Skin epidermis (tissue), 12 donors: ENCODE measurements at regions not wholly inside any gene's neighbourhood (a gene's known extent, or its start where the extent isn't known, plus 50 kb on each side); places are given as distances from the start of the nearest gene placed in this dataset.
"Not testable (repeated sequence)": the region's sequence is repeated elsewhere in the genome, so short reads cannot be mapped to it uniquely, and the experiment has no call there.

Experiments used
- H3K27ac ChIP-seq, 21 experiments: fragments of 200-600 bp; sonication (generic) in 11 of 21; one replicate each; pipeline ENCODE4 v1.5.0; 2020; ENCODE audit warnings: mild to moderate bottlenecking in 3 of 21, inconsistent platforms in 2 of 21, moderate library complexity in 2 of 21
- H3K4me3 ChIP-seq, 7 experiments: fragments of 200-600 bp; sonication (generic) in 2 of 7; one replicate each; pipeline ENCODE4 v1.5.0; 2020; ENCODE audit warnings: inconsistent platforms in 2 of 7, mild to moderate bottlenecking in 2 of 7, moderate library complexity in 1 of 7

DNA sequence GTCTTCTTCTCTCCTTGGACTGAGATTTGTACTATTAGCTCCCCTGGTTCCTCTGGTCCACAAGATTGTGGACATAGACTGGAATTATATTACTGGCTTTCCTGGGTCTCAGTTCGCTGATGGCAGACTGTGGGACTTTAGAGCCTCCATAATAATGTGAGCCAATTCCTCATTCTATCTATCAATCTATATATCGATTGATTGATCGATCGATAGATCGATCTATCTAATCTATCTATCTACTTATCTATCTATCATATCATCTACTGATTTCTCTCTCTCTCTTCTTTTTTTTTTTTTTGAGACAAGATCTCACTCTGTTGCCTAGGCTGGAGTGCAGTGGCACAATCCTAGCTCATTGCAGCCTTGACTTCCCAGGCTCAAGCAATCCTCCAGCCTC lies 51.5 kb upstream of the DDR1 start:
- Histone ChIP-seq H3K4me3 (no peak overlapping the region), H3K27ac (no peak overlapping the region)

DNA sequence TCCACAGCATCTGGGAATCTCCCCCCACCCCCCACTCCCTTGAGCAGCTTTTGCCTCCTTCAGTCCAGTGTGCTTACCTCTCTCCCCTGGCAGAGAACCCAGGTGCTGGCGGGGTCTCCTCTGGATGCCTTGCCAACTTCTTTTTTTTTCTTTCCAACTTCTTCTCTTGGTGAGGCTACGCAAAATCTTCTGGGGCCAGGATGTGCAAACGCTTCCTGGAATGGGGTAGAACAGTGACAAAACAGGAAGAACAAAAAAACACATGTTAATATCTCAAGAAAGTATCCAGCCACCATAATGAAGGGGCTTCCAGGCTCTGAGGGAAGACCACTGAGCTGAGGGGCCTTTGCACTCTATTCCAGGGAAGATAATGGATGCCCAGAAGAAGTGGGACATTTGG lies 53.9 kb upstream of the DDR1 start:
- Histone ChIP-seq H3K4me3 (peak overlapping the region in 3 of 7 experiments; percentile 15 to 19 (median 18)), H3K27ac (peak overlapping the region in 15 of 21 experiments; percentile 18 to 95 (median 80))

DNA sequence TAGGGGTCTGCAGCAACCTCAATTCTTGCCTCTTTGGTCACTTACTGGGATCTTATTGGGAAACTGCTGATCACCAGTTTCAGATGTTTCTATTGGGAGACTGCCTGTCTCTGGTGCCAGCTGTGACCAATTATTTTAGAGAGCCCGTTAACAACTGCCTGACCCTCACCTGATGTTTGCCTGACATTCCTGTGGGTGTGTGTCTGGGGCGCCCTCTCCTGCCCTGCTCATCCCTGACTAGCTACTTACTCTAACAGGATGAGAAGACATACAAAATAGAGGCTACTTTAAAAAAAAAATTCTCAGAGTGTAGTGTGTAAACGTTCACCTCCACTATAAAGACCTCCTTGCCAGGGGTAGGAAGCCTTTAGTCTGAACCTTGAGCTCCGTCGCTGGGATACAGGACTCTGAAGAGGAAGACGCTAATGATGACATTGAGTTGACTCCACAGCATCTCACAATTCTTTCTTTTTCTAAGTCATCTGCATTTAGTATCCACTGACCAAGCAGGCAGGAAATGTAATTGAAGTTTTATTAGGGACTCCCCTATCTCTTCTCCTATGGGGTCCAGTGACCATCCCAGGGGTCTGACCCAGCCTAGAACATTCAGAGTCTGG lies 54.6 kb upstream of the DDR1 start:
- H3K27ac ChIP-seq: peak overlapping the region in 15 of 21 experiments; percentile 27 to 95 (median 80)

DNA sequence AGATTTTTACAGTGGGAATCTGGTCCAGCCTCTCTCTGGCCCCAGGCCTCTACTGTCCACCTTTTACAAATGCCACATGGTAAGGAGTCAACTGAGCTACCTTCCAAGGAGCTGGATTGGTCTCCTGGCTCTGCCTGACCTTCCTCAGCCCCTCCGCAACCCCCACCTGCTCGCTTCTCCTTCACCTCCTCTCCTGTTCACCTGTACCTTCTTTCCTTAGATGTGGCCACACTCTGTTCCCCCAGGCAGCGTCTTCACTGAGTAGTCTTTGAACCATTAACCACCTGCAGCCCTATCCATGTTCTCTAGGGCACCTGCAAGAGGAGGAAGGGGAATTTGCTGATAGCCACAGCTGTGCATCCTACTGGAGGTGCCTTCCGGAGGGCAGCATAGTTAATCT lies 55.3 kb upstream of the DDR1 start:
- Histone ChIP-seq H3K27ac (peak overlapping the region in 16 of 21 experiments; percentile 27 to 95 (median 60)), H3K4me3 (peak overlapping the region in 1 of 7 experiments; percentile 18)

More for the DNA sequence above, 54.6 kb upstream of the DDR1 start:
- peak overlapping the region in 3 of 7 experiments; percentile 15 to 19 (median 18) for H3K4me3 ChIP-seq

DNA sequence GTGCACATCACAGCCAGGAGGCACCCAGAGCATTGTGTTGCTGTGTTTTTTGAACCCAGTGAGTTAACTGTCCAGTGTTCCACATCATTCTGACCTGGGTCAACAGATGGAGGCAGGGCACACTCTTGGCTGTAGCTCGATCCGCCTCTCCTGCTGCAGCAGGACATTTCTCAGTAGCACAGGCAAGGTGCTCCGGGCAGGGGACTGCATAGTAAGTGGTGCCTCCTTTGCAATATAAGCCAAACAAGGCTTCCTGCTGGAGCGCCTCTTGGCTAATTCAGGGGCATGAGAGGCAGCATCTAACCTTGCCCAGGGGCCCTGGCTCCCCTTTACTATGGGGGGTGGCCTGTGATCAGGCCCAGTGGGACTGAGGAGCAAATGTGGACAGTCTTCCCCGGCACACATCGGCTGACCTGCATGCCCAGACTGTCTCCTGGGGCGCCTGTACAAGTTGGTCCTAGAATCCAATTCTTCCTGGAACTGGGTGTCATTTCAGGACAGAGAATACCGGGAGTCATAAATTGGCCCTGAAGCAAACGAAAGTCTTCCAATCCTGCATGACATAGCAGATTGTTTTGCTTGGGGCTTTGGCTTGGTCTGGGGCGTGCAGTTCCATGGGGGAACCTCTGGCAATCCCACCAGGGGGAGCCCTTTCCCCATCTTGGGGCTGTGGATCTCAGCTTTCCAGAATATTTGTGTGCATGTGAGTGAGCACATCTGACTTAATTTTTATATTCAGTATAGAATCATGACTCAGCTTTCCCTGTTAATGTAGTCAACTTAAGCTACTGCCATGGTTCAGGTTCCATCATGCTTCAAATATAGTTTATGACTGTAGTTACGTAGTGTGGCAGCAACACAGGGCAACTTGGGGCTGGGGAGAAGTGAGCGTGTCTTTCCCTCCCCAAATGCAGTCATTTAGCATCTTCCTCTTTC lies 56.0 kb upstream of the DDR1 start:
- peak overlapping the region in 1 of 7 experiments; percentile 2 for H3K4me3 ChIP-seq
- H3K27ac ChIP-seq: peak overlapping the region in 19 of 21 experiments; percentile 14 to 95 (median 61)

DNA sequence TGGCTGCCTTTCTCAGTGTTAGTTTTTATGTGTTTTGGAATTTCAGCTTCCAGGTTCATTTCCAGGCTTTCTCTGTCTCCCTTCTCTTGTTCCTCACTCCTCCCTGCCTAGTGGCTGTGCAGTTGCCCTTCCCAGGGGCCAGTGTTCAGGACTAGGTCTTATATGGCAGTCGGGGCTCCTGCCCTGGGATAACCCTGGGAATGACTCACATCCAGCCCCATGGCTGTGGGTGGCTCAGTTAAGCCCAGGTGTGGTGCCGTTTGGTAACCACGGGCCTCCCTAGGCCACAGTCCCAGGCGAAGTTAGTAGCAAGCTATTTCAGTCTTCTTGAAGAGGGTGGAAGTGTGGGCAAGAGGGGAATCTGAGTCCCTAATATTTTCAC lies 57.4 kb upstream of the DDR1 start:
- no peak overlapping the region for H3K4me3 ChIP-seq
- H3K27ac ChIP-seq: peak overlapping the region in 12 of 21 experiments; percentile 12 to 95 (median 56)

DNA sequence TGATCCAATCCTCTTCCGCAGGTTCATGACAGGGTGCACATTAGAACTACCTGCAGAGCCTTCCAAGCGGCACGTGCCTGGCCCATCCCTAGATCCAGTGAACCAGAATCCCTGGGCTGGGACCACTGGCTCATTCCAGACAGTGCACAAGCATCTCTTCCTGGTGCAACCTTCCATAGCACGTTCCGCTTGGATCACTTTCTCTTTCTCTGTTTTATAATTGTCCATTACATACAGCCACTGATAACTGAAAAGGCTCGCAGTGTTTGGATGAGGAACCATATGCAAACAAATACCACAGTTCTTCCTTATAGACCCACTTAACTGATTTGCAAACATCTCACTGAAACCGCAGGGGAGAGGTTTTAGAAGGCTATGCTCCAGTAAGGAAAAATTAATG lies 59.6 kb upstream of the DDR1 start:
- no peak overlapping the region for H3K4me3 ChIP-seq
- no peak overlapping the region for H3K27ac ChIP-seq

DNA sequence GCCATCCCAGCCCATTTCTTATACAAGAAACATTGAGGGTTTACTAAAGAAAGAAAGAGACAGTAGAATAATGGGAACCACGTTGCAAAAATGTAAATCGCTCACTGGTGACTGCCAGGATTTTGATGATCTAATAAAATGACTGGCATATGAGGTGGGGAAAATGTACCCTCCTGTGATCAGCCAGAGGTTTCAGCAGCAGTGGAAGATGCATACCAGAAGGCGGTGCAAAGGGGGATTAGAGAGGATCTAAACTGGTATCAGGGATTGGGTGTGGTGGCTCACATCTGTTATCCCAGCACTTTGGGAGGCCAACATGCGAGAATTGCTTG lies 60.8 kb upstream of the DDR1 start:
- H3K27ac ChIP-seq: peak overlapping the region in 2 of 21 experiments; percentile 29 to 64
- H3K4me3 ChIP-seq: no peak overlapping the region

DNA sequence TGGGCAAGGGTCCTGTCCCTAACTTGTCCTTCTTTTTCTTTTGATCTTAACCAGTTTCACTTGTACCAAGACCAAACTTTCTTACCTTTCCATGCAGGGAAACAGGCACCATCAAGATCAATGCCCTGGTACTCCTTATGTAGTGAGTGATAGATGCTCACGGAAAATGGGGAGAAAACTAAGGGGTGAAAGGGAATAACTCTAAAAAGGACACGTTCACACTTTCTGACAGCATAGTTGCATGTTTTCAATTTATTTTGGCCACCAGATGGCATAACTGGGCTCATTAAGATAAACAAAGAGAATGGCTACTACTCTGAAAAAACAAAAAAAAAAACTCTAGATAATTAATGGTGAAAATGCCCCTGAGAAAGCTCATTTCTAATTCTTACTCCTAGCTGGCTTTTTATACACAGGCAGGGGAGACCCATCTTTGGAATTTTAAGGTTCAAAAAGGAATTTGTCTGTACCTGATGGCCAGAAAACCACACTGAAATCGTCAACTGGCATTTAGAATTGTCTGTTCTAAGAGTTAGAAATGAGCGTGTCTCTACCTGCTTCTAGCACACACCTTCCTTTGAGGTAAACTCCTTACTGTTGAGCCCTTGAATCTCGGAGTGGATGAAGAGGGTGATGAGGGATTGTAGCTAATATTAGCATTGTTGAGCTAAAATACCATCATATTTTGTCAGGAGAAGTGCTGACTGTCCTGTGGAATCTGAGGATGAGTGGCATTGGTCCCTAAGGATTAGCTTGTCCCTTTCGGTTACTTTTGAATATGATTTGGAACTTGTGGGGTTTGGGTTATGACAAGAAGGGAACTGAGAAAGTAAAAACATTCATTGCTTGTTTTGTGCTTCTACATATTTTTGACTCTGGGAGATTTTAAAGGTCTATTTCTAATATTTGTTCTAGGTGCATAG lies 62.2 kb upstream of the DDR1 start:
- Histone ChIP-seq H3K27ac (peak overlapping the region in 14 of 21 experiments; percentile 8 to 74 (median 43)), H3K4me3 (no peak overlapping the region)

DNA sequence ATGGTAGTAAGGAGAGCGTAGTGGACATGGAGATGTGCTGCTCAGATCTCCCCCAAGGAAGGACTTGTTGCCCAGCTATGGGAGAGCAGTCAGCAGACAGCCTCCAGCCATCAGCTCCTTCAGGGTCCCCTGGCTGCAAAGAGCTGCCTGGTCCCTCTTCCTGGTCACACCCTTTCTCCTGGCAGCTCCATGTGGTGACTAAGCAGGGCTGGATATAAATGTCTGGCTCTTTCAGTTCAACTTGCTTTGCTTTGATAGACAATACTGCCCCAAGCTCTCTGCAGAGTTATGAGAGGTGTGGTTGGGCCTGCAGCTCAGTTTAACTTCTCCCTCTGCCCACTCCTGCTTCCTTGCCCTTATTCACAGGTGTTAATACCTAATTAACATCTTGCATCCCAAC lies 64.1 kb upstream of the DDR1 start:
- Histone ChIP-seq H3K4me3 (no peak overlapping the region), H3K27ac (peak overlapping the region in 20 of 21 experiments; percentile 13 to 75 (median 64))

DNA sequence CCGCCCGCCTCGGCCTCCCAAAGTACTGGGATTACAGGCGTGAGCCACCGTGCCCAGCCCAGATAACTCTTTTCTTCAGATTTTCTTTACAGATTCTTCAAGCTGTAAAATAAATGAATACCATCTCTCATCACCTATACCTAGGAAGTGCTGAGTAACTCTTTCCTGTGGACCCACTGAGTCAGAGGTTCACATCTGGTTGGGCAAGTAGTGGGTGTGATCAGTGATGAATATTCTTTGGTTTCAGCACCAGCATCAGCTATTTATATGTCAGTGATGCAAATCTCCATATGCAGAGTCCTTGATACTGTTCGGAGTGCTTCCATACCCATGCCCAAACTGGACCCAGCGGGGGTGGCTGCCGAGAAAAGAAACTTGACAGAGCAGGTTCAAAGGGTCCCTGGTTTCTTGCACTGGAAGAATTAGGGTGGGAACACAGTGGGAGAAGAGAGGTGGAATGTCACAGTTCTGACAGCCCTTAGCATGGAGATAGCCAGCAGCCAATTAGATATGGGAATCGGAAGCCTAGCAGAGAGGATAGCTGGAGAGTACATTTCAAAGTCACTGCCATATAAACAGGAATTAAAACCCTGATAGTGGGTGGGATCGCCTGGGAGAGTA lies 64.9 kb upstream of the DDR1 start:
- Histone ChIP-seq H3K4me3 (no peak overlapping the region), H3K27ac (peak overlapping the region in 20 of 21 experiments; percentile 45 to 80 (median 66))

DNA sequence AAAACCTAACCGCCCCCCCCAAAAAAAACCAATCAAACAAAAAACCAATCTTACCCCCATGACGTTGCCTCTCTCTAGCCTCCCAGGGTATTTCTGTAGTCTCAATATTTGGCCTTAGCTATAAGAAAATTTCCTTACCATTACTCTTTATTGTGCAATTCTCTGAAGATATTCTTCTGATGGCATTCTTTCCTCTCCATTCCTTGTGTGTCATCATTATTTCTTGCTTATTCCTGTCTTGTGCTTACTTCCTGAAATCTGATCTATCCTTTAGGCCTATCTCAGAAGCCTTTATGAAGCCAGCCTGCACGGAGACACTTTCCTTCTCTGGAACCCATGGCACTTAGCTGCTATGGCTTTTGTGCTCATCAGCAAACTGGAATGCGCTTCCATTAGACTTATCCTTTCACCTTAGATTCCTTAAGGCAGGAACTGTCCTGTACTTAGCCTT lies 65.9 kb upstream of the DDR1 start:
- peak overlapping the region in 20 of 21 experiments; percentile 52 to 80 (median 67) for H3K27ac ChIP-seq
- H3K4me3 ChIP-seq: no peak overlapping the region

DNA sequence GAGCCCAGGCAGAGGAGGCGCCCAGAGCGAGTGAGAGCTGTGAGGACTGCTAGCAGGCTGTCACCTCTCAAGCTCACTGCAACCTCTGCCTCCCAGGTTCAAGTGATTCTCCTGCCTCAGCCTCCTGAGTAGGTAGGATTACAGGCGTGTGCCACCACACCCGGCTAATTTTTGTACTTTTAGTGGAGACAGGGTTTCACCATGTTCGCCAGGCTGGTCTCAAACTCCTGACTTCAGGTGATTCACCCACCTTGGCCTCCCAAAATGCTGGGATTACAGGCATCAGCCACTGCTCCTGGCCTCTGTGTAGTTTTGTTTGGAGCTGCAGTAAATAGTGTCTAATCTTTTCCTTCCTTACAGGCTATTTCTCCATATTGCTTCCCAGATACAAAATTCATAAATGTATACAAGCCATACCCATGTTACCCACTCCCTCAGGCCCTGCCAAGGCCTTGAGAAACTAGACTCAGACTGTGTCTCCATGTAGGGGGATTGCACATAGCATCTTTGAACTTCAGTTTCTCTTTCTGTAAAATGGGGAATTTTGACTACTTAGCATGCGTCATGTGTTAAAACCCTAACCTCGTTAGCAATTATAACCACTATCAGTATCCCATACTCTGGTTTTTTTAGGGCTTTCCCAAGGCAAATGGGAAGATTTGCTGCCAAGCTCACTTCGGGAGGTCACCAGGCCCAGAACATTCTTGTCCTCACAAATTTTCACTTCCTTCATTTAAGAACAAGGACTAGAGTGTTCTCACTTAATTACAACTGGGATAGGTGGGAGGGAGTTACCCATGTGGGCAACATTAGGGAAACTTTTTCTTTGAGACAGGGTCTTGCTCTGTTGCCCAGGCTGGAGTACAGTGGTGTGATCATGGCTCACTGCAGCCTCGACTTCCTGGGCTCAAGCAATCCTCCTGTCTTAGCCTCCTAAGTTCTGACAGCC lies 67.3 kb upstream of the DDR1 start:
- Histone ChIP-seq H3K4me3 (no peak overlapping the region), H3K27ac (peak overlapping the region in 14 of 21 experiments; percentile 12 to 80 (median 65))

DNA sequence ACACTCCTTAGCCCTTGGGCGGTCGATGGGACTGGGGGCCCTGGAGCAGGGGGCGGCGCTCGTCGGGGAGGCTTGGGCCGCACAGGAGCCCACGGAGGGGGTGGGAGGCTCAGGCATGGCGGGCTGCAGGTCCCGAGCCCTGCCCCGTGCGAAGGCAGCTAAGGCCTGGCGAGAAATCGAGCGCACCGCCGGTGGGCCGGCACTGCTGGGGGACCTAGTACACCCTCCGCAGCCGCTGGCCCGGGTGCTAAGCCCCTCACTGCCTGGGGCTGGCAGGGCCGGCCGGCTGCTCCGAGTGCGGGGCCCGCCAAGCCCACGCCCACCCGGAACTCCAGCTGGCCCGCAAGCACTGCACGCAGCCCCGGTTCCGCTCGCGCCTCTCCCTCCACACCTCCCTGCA lies 68.0 kb upstream of the DDR1 start:
- H3K27ac ChIP-seq: peak overlapping the region in 7 of 21 experiments; percentile 20 to 80 (median 66)
- not testable (repeated sequence) for H3K4me3 ChIP-seq

DNA sequence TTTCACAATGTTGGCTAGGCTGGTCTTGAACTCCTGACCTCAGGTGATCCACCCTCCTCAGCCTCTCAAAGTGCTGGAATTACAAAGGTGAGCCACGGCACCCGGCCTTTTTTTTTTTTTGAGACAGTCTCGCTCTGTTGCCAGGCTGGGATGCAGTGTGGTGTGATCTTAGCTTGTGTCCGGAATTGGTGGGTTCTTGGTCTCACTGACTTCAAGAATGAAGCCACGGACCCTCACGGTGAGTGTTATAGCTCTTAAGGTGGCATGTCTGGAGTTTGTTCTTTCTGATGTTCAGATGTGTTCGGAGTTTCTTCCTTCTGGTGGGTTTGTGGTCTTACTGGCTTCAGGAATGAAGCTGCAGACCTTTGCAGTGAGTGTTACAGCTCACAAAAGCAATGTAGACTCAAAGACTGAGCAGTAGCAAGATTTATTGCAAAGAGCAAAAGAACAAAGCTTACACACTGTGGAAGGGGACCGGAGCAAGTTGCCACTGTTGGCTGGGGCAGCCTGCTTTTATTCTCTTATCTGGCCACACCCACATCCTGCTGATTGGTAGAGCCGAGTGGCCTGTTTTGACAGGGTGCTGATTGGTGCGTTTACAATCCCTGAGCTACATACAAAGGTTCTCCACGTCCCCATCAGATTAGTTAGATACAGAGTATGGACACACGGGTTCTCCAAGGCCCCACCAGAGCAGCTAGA lies 69.1 kb upstream of the DDR1 start:
- H3K4me3 ChIP-seq: not testable (repeated sequence)
- H3K27ac ChIP-seq: peak overlapping the region in 7 of 21 experiments; percentile 39 to 82 (median 74)

DNA sequence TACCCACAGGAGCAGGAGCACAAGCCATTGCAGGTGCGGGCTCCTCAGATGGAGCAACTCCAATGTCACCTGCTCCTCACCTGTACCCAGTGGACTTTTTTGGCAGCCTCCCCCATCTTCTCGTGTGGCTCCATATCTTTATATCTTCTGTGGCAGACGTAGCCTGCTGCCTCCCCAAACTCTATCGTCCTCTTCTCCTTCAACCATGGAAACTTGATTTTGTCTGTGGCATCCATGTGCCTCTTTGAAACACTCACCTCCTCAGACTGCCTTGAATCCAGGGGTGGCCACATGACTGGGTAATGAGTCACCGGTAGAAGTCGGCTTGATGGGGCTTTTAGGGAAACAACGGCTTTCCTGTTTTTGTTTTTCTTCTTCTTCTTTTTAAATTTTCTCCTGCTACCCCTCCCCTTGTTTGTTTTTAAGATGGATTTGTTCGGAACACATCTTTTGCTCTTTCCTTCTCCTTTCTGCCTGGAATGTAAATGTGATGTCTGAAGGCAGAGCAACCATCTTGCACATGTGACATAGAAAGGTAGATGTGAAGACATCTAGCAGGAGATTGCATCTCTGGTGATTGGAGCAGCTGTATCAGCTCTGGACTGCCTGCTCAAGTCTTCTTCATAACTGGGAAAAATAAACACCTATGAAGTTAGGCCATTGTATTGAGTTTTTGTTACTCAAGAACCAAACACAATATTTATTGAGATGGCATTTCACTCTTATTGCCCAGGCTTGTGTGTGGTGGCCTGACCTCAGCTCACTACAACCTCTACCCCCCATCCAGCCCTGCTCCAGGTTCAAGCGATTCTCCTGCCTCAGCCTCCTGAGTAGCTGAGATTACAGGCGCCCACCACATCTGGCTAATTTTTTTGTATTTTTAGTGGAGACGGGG lies 69.9 kb upstream of the DDR1 start:
- H3K4me3 ChIP-seq: no peak overlapping the region
- peak overlapping the region in 15 of 21 experiments; percentile 5 to 82 (median 58) for H3K27ac ChIP-seq
